H9 (cell line): ENCODE measurements at regions not wholly inside any gene's neighbourhood (a gene's known extent, or its start where the extent isn't known, plus 50 kb on each side); places are given as distances from the start of the nearest gene placed in this dataset.

ENCODE experiments used
- DNase-seq: peaks from one replicate; pipeline ENCODE4 v3.0.0-alpha.2; 2017
- H2AFZ ChIP-seq: one replicate; pipeline ENCODE4 v1.6.1; 2013; ENCODE audit warnings: mild to moderate bottlenecking, low read length, control low read depth, moderate library complexity
- H2AK5ac ChIP-seq: 2 replicates; pipeline ENCODE4 v1.6.1; 2013; ENCODE audit warnings: low read length, control low read depth, mixed read lengths; ENCODE audit not compliant: insufficient read length
- H2BK120ac ChIP-seq: one replicate; pipeline ENCODE4 v1.6.1; 2013; ENCODE audit warnings: low read depth, mild to moderate bottlenecking, low read length, control low read depth, inconsistent platforms; ENCODE audit not compliant: poor library complexity, severe bottlenecking
- H2BK12ac ChIP-seq: 2 replicates; pipeline ENCODE4 v1.6.1; 2013; ENCODE audit warnings: low read length, control low read depth, mixed read lengths, low read depth; ENCODE audit not compliant: insufficient read length
- H2BK15ac ChIP-seq: 2 replicates; pipeline ENCODE4 v1.6.1; 2013; ENCODE audit warnings: low read depth, low read length, control low read depth
- H2BK20ac ChIP-seq: one replicate; pipeline ENCODE4 v1.6.1; 2013; ENCODE audit warnings: low read depth, mild to moderate bottlenecking, low read length, control low read depth, inconsistent platforms; ENCODE audit not compliant: poor library complexity, severe bottlenecking
- H2BK5ac ChIP-seq: 2 replicates; pipeline ENCODE4 v1.6.1; 2013; ENCODE audit warnings: low read length, control low read depth, mixed read lengths; ENCODE audit not compliant: insufficient read length
- H3K14ac ChIP-seq: 2 replicates; pipeline ENCODE4 v1.6.1; 2013; ENCODE audit warnings: low read length, control low read depth; ENCODE audit not compliant: insufficient read depth
- H3K18ac ChIP-seq: 2 replicates; pipeline ENCODE4 v1.6.1; 2013; ENCODE audit warnings: low read depth, mild to moderate bottlenecking, mixed read lengths, low read length, control low read depth; ENCODE audit not compliant: insufficient read length
- H3K23ac ChIP-seq: 2 replicates; pipeline ENCODE4 v1.6.1; 2013; ENCODE audit warnings: low read length, control low read depth, mixed read lengths, low read depth; ENCODE audit not compliant: insufficient read length
- H3K23me2 ChIP-seq: 2 replicates; pipeline ENCODE4 v1.6.1; 2013; ENCODE audit warnings: low read depth, mild to moderate bottlenecking, mixed read lengths, low read length, control low read depth; ENCODE audit not compliant: insufficient read length, poor library complexity, severe bottlenecking
- H3K27ac ChIP-seq: 2 replicates; pipeline ENCODE4 v1.5.1; 2013; ENCODE audit warnings: low read length, control low read depth, mixed read lengths, low read depth; ENCODE audit not compliant: insufficient read length
- H3K27me3 ChIP-seq: 2 replicates; pipeline ENCODE4 v1.6.1; 2013; ENCODE audit warnings: low read length, control low read depth, inconsistent platforms; ENCODE audit not compliant: insufficient read depth
- H3K4ac ChIP-seq: 2 replicates; pipeline ENCODE4 v1.6.1; 2013; ENCODE audit warnings: low read depth, mild to moderate bottlenecking, control low read depth, inconsistent platforms, low read length, moderate library complexity
- H3K4me1 ChIP-seq: 2 replicates; pipeline ENCODE4 v1.6.1; 2013; ENCODE audit warnings: low read length, control low read depth, inconsistent platforms; ENCODE audit not compliant: insufficient read depth
- H3K4me2 ChIP-seq: 2 replicates; pipeline ENCODE4 v1.6.1; 2013; ENCODE audit warnings: low read length, control low read depth, mixed read lengths; ENCODE audit not compliant: insufficient read length, insufficient read depth
- H3K56ac ChIP-seq: 2 replicates; pipeline ENCODE4 v1.6.1; 2013; ENCODE audit warnings: low read depth, mild to moderate bottlenecking, mixed read lengths, low read length, control low read depth; ENCODE audit not compliant: insufficient read length
- H3K79me1 ChIP-seq: 2 replicates; pipeline ENCODE4 v1.6.1; 2013; ENCODE audit warnings: low read depth, mild to moderate bottlenecking, moderate library complexity, low read length, control low read depth, inconsistent platforms; ENCODE audit not compliant: insufficient read depth, poor library complexity, severe bottlenecking
- H3K79me2 ChIP-seq: 2 replicates; pipeline ENCODE4 v1.6.1; 2013; ENCODE audit warnings: low read length, control low read depth, inconsistent platforms; ENCODE audit not compliant: insufficient read depth
- H3K9ac ChIP-seq: 2 replicates; pipeline ENCODE4 v1.6.1; 2013; ENCODE audit warnings: low read length, control low read depth, mixed read lengths; ENCODE audit not compliant: insufficient read length; ENCODE audit errors: extremely low read depth
- H3K9me3 ChIP-seq: one replicate; pipeline ENCODE4 v1.6.1; 2013; ENCODE audit warnings: low read depth, low read length, inconsistent platforms; ENCODE audit not compliant: control insufficient read depth
- H3T11ph ChIP-seq: one replicate; pipeline ENCODE4 v1.6.1; 2013; ENCODE audit warnings: mild to moderate bottlenecking, low read length, control low read depth, inconsistent platforms
- H4K20me1 ChIP-seq: one replicate; pipeline ENCODE4 v1.6.1; 2013; ENCODE audit not compliant: control insufficient read depth, insufficient read length, insufficient read depth
- H4K5ac ChIP-seq: 2 replicates; pipeline ENCODE4 v1.6.1; 2013; ENCODE audit warnings: low read depth, mild to moderate bottlenecking, mixed read lengths, low read length, control low read depth; ENCODE audit not compliant: insufficient read length
- H4K8ac ChIP-seq: replicated peaks from 2 replicates; pipeline ENCODE4 v1.6.1; 2013; ENCODE audit warnings: low read length, control low read depth, mixed read lengths, low read depth; ENCODE audit not compliant: insufficient read length
- H4K91ac ChIP-seq: 2 replicates; pipeline ENCODE4 v1.6.1; 2013; ENCODE audit warnings: low read depth, mild to moderate bottlenecking, moderate library complexity, mixed read lengths, low read length, control low read depth; ENCODE audit not compliant: insufficient read length
- H3K27ac Mint-ChIP-seq, 3 experiments: 2 replicates in 2 of 3; 3 replicates in 1 of 3; pipeline ENCODE4 v1.8.0; 2020 to 2021; ENCODE audit warnings: mixed read lengths in 3 of 3, mild to moderate bottlenecking in 1 of 3, moderate library complexity in 1 of 3
- H3K27me3 Mint-ChIP-seq: 2 replicates; pipeline ENCODE4 v1.8.0; 2021; ENCODE audit warnings: low read depth, mild to moderate bottlenecking, moderate library complexity, mixed read lengths
- H3K36me3 Mint-ChIP-seq, 3 experiments: 2 replicates in 2 of 3; 3 replicates in 1 of 3; pipeline ENCODE4 v1.8.0; 2020 to 2021; ENCODE audit warnings: low read depth in 3 of 3, mixed read lengths in 3 of 3; ENCODE audit not compliant: insufficient read depth in 1 of 3
- H3K4me1 Mint-ChIP-seq, 2 experiments: 2 replicates each; pipeline ENCODE4 v1.8.0; 2020; ENCODE audit warnings: mixed read lengths in 2 of 2
- H3K4me3 Mint-ChIP-seq, 2 experiments: 2 replicates in 1 of 2; 3 replicates in 1 of 2; pipeline ENCODE4 v1.8.0; 2020 to 2021; ENCODE audit warnings: mild to moderate bottlenecking in 2 of 2, mixed read lengths in 2 of 2, moderate library complexity in 1 of 2
- H3K9me3 Mint-ChIP-seq, 2 experiments: 2 replicates in 1 of 2; 3 replicates in 1 of 2; pipeline ENCODE4 v1.8.0; 2020; ENCODE audit warnings: mild to moderate bottlenecking in 2 of 2, mixed read lengths in 2 of 2, moderate library complexity in 1 of 2
- WGBS: extraction: QIAGEN DNeasy Blood & Tissue Kit; methylation state at CpG from one replicate; pipeline ENCODE4 v1.1.7; 2013; ENCODE audit warnings: missing lambda C conversion rate, low lambda C conversion rate, mixed read lengths; ENCODE audit not compliant: insufficient read length; ENCODE audit errors: extremely low coverage; 5-methylcytosine and 5-hydroxymethylcytosine counted together
- TF ChIP-seq, protein P1 (sequence below): fragments of 200-600 bp; sonication (generic); conservative IDR thresholded peaks from 3 replicates; pipeline ENCODE4 v1.8.0; 2021; ENCODE audit warnings: antibody characterized with exemption, mild to moderate bottlenecking

DNA sequence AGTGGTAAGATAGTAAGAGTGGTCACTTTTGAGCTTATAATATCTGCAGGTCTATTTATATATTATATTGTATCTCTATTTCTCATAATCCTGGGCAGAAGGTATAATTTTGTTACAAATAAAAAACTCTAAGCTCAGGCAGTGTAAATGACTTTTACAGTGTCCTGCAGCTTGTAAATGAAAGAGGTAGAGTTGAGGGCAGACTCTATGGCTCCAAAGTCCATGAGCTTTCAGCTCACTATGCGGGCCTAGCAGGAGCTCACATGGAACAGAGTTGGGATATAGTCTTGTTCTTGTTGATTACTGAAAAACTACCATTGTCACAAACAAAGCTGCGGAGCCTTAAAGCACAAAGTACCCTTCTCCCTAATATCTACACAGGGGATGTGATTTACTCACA is 361.4 kb downstream of the LNPK start:
- Histone ChIP-seq H3K23me2 (no peaks in the 10 kb centered on the region), H3K79me2 (no peaks in the 10 kb centered on the region), H3K79me1 (no peaks in the 10 kb centered on the region), H4K91ac (no peak overlapping the region), H3K27me3 (no peaks in the 10 kb centered on the region), H4K8ac (no peak overlapping the region), H3K27ac (no peak overlapping the region), H3K9ac (no peak overlapping the region), H3K4me1 (no peaks in the 10 kb centered on the region), H2BK15ac (no peak overlapping the region), H2BK20ac (no peak overlapping the region), H3K18ac (no peak overlapping the region), H2BK5ac (no peak overlapping the region), H3K9me3 (no peaks in the 10 kb centered on the region), H2BK12ac (no peak overlapping the region), H3K23ac (no peak overlapping the region), H2BK120ac (no peak overlapping the region), H3K56ac (no peak overlapping the region), H3K14ac (no peak overlapping the region), H3K4ac (no peak overlapping the region), H3K4me2 (no peak overlapping the region), H3T11ph (no peak overlapping the region), H2AFZ (no peak overlapping the region), H4K20me1 (no peaks in the 10 kb centered on the region), H2AK5ac (no peak overlapping the region), H4K5ac (no peak overlapping the region)
- TF ChIP-seq, protein P1, sequence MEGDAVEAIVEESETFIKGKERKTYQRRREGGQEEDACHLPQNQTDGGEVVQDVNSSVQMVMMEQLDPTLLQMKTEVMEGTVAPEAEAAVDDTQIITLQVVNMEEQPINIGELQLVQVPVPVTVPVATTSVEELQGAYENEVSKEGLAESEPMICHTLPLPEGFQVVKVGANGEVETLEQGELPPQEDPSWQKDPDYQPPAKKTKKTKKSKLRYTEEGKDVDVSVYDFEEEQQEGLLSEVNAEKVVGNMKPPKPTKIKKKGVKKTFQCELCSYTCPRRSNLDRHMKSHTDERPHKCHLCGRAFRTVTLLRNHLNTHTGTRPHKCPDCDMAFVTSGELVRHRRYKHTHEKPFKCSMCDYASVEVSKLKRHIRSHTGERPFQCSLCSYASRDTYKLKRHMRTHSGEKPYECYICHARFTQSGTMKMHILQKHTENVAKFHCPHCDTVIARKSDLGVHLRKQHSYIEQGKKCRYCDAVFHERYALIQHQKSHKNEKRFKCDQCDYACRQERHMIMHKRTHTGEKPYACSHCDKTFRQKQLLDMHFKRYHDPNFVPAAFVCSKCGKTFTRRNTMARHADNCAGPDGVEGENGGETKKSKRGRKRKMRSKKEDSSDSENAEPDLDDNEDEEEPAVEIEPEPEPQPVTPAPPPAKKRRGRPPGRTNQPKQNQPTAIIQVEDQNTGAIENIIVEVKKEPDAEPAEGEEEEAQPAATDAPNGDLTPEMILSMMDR = no peak
- H3K27me3 Mint-ChIP-seq = no peaks in the 10 kb centered on the region
- H3K9me3 Mint-ChIP-seq = no peaks in the 10 kb centered on the region
- no peak overlapping the region for H3K27ac Mint-ChIP-seq
- WGBS = no CpG with 5 or more reads among the region's 2 CpGs
- no peak overlapping the region for H3K4me3 Mint-ChIP-seq
- DNase-seq = no peak
- H3K36me3 Mint-ChIP-seq = no peaks in the 10 kb centered on the region
- peaks cover 0 to 3% of the 10 kb centered on the region in 2 experiments; a peak in 1 of 4 replicates for H3K4me1 Mint-ChIP-seq
